ENCODE measurements at regions not wholly inside any gene's neighbourhood (a gene's known extent, or its start where the extent isn't known, plus 50 kb on each side); places are given as distances from the start of the nearest gene placed in this dataset.

DNA sequence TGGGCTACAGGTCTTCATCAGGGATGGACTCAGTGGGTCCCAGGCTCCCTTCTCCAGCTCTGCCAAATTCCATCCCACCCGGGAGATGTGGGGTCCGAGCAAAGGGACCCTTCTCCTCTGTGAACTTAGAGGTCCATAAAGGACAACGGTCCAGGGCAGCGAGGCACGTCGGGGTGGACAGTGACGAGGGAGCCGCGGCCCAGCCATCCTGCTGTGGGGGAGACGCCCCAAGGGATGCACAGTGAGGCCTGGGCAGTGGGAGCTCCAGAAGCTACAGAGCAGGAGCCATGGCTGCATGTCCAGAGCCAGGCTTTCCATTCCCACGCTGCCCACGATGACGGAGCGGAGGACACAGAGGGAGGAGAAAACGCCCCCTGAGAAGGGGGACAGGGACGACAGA lies 107.5 kb upstream of the PPP1R26 start:
- TF ChIP-seq, protein P1, sequence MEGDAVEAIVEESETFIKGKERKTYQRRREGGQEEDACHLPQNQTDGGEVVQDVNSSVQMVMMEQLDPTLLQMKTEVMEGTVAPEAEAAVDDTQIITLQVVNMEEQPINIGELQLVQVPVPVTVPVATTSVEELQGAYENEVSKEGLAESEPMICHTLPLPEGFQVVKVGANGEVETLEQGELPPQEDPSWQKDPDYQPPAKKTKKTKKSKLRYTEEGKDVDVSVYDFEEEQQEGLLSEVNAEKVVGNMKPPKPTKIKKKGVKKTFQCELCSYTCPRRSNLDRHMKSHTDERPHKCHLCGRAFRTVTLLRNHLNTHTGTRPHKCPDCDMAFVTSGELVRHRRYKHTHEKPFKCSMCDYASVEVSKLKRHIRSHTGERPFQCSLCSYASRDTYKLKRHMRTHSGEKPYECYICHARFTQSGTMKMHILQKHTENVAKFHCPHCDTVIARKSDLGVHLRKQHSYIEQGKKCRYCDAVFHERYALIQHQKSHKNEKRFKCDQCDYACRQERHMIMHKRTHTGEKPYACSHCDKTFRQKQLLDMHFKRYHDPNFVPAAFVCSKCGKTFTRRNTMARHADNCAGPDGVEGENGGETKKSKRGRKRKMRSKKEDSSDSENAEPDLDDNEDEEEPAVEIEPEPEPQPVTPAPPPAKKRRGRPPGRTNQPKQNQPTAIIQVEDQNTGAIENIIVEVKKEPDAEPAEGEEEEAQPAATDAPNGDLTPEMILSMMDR (IDR thresholded peaks at IDR 0.05), result no peak
- no peak for TF ChIP-seq POLR2A (IDR thresholded peaks at IDR 0.05)
- Histone ChIP-seq H3K27me3 (no peaks in the 10 kb centered on the region), H3K9me3 (no peaks in the 10 kb centered on the region), H3K4me3 (no peak overlapping the region), H3K36me3 (no peaks in the 10 kb centered on the region), H3K27ac (no peak overlapping the region), H3K4me1 (no peaks in the 10 kb centered on the region)
- WGBS (ENCODE audit: insufficient coverage, low coverage, low lambda C conversion rate, missing lambda C conversion rate), result 40% methylated on average over 2 of the region's 16 CpGs
- intact Hi-C loops (cut with DNase I), result no loop called here
- DNase-seq, result no peak
- ATAC-seq, result no peak

DNA sequence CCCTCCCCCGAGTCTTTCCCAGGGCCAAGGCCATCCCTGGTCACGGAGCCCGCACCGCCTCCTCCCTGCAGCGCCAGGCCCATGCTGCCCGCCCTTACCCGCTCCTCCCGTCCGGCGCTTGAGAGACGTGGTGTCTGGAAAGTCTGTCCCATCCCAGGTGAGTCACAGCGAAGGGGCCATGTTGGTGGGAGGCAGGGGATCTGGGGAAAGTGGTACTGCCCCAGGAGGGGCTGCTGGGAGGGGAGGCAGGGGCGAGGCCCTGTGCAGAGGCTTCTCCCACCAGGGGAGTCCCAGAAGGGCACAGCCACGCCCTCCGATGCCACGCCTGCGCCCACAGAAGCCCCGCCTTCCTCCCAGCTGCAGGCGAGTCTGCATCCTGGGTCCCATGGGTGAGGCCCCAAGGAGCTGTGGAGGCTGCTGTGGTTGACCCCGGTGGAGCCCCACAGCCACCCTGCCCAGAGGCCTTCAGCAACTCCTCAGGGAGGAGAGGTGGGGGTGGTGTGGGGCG lies 107.0 kb upstream of the PPP1R26 start:
- no peak overlapping the region for H3K4me3 ChIP-seq
- no peak overlapping the region for H3K27ac ChIP-seq
- no peaks in the 10 kb centered on the region for H3K36me3 ChIP-seq
- H3K9me3 ChIP-seq, result no peaks in the 10 kb centered on the region
- intact Hi-C loops (cut with DNase I), result no loop called here
- no peak for DNase-seq
- no CpG with 5 or more reads among the region's 21 CpGs for WGBS (ENCODE audit: insufficient coverage, low coverage, low lambda C conversion rate, missing lambda C conversion rate)
- ATAC-seq, result no peak
- no peak for TF ChIP-seq POLR2A (IDR thresholded peaks at IDR 0.05)
- TF ChIP-seq, protein P1 (IDR thresholded peaks at IDR 0.05), result no peak
- no peaks in the 10 kb centered on the region for H3K4me1 ChIP-seq
- H3K27me3 ChIP-seq, result no peaks in the 10 kb centered on the region

DNA sequence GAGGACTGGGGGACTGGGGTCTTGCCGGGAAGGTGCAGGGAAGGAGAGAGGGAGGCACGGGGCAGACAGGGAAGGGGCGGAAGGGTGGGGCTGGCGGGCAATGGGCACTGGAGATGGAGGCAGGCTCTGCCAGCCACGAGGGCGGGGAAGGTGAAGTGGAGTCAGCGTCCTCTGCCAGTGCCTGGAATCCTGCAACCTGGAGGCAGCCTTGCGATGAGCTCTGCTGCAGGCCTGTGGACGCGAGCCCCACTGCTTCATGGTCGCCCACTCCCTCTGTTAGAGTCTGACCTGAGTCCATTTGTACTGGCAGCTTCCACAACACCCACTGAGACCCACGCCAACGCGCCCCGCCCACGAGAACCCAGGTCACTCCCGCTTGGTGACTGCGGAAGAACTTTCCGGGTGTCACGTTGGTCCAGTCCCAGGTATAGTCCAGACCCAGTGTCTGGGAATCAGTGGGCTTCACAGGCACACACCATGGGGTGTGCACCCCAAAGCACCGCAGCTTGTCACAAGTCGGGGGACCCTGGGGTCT lies 106.4 kb upstream of the PPP1R26 start:
- H3K27me3 ChIP-seq, result no peaks in the 10 kb centered on the region
- H3K4me3 ChIP-seq, result no peak overlapping the region
- H3K27ac ChIP-seq, result no peak overlapping the region
- DNase-seq (no peak), ATAC-seq (no peak)
- 78% methylated on average over 4 of the region's 22 CpGs for WGBS (ENCODE audit: insufficient coverage, low coverage, low lambda C conversion rate, missing lambda C conversion rate)
- no peaks in the 10 kb centered on the region for H3K36me3 ChIP-seq
- intact Hi-C loops (cut with DNase I), result no loop called here
- H3K4me1 ChIP-seq, result no peaks in the 10 kb centered on the region
- TF ChIP-seq, protein P1 (IDR thresholded peaks at IDR 0.05), result no peak
- TF ChIP-seq POLR2A (IDR thresholded peaks at IDR 0.05), result no peak
- H3K9me3 ChIP-seq, result no peaks in the 10 kb centered on the region

DNA sequence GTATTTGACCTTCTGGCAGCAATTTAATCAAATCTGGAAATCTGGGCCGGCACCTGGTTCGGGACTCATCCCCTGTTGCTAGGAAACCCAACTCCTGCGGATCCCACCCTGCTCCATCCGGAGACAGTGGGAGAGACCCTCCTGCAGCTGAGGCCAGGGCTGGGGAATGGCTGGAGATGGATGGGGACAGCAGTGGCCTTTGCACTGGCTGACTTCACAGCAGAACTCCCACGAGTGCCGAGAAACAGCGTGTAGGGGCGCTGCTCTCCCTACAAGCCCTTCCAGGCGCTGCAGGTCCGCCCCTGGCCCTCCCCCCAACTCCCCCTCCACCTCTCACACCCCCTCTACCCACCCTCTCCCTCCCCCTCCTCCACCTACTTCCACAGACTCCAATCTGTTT lies 105.8 kb upstream of the PPP1R26 start:
- Histone ChIP-seq H3K27ac (no peak overlapping the region), H3K36me3 (no peaks in the 10 kb centered on the region), H3K4me1 (no peaks in the 10 kb centered on the region), H3K9me3 (no peaks in the 10 kb centered on the region), H3K27me3 (no peaks in the 10 kb centered on the region), H3K4me3 (no peak overlapping the region)
- DNase-seq, result no peak
- no peak for TF ChIP-seq POLR2A (IDR thresholded peaks at IDR 0.05)
- TF ChIP-seq, protein P1 (IDR thresholded peaks at IDR 0.05), result no peak
- intact Hi-C loops (cut with DNase I), result no loop called here
- WGBS (ENCODE audit: insufficient coverage, low coverage, low lambda C conversion rate, missing lambda C conversion rate), result 18% methylated on average over 6 of the region's 10 CpGs
- no peak for ATAC-seq

DNA sequence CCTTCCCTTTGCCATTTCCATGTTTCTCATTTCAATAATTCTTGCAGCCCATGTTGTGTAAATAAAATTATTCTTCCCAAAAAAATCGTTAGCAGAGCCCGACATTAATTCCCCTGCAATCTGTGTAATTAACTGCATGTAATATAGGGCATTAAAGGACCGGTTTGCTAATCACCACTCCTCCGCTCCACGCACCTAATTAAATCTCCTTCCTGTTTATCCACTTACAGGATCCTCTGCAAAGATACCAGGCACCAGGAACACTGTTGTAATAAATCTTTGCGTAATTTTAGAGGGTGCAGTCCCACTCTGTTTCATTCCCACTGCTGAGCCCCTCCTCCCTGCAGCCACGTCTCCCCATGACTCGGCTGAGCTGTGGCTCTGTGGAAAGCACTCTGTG lies 105.0 kb upstream of the PPP1R26 start:
- TF ChIP-seq, protein P1 (IDR thresholded peaks at IDR 0.05), result no peak
- TF ChIP-seq POLR2A (IDR thresholded peaks at IDR 0.05), result no peak
- Histone ChIP-seq H3K36me3 (no peaks in the 10 kb centered on the region), H3K4me3 (no peak overlapping the region), H3K27me3 (no peaks in the 10 kb centered on the region), H3K9me3 (no peaks in the 10 kb centered on the region), H3K4me1 (no peaks in the 10 kb centered on the region), H3K27ac (no peak overlapping the region)
- intact Hi-C loops (cut with DNase I), result no loop called here
- no peak for DNase-seq
- WGBS (ENCODE audit: insufficient coverage, low coverage, low lambda C conversion rate, missing lambda C conversion rate), result 21% methylated on average over 8 of the region's 8 CpGs
- ATAC-seq, result no peak

Data from right lobe of liver (tissue), 6 donors.